ENCODE measurements at regions not wholly inside any gene's neighbourhood (a gene's known extent, or its start where the extent isn't known, plus 50 kb on each side); places are given as distances from the start of the nearest gene placed in this dataset.

DNA sequence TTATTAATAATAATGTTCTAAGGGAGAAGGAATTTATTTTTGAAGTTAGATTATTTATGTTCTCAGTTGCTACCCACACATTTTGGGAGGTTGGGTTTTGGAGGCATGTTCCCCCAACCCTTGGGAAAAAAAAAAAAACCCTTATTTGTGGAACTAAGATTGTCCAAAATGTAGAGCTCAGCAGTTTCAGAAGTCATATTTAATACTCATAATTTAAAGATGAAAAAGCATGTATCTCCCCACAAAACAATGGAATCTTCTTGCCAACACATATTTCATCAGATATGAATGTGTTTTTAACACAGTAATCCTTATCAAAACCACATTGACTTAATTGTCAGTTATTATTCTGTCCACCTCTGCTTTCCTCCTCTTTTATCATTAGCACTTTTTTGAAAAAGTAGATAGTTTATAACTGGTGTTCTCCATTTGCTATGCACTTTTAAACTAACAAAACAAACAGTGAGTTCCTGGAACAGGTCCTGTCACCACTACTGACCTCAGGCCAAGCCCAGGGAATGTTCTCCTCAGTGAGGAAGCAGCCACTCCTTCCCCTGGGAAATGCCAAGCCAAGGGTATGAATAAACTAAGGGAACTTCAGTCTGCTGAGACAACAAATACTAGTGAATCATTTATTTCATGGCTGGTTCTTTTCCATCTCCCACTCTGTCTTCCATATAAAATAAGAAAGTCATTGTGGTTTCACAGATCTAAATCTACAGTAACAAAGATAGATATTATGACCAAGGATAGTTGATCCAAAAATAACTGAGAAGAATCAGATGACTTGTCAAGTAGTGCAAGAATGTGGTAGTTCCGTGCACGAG, 414.4 kb upstream of the ALCAM start:
- peak; percentile 45 for DNase-seq (ENCODE audit: low spot score)
- POLR2A ChIA-PET (ENCODE audit: low non-redundant PET), result no interaction called here
- CTCF ChIA-PET, result no interaction called here

DNA sequence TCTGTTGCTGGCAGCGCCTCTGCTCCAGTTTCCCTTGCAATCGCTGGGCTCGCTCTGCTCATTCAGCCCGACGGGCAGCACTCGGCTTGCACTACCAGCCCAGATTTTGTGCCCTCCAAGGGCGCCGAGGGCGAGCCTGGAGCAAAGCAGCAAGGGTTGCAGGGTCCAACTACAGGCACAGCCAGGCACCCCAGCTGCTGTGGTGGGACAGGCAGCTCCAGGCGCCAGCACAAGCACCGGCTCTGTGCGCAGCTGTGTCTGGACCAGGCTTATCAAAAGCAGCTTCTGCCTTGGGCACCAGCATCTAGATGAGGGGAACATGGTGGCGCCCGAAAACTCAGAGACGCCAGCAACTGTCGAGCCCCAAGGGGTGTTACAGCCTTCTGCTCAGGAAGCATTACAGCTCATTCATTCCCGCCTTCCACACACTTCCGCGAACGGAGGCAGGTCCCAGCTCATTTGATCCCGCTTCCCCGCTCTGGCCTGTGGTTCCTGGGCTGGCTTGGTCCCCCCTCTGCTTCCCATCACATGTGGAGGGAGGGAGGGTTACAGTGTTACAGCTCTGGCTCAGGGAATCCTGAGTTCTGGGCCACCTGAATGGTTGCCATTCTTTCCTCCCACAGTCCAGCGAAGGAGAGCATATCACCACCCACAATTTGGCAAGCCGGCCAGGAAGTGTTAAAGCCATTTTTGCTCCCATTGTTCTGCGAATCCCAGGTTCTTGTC, 409.9 kb upstream of the ALCAM start:
- CTCF ChIA-PET, result no interaction called here
- TF ChIP-seq, protein P1, sequence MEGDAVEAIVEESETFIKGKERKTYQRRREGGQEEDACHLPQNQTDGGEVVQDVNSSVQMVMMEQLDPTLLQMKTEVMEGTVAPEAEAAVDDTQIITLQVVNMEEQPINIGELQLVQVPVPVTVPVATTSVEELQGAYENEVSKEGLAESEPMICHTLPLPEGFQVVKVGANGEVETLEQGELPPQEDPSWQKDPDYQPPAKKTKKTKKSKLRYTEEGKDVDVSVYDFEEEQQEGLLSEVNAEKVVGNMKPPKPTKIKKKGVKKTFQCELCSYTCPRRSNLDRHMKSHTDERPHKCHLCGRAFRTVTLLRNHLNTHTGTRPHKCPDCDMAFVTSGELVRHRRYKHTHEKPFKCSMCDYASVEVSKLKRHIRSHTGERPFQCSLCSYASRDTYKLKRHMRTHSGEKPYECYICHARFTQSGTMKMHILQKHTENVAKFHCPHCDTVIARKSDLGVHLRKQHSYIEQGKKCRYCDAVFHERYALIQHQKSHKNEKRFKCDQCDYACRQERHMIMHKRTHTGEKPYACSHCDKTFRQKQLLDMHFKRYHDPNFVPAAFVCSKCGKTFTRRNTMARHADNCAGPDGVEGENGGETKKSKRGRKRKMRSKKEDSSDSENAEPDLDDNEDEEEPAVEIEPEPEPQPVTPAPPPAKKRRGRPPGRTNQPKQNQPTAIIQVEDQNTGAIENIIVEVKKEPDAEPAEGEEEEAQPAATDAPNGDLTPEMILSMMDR (conservative IDR thresholded peaks at IDR 0.05; ENCODE audit: low read depth), result no peak
- DNase-seq (ENCODE audit: low spot score), result no peak
- no peak overlapping the region for H3K27ac ChIP-seq
- POLR2A ChIA-PET (ENCODE audit: low non-redundant PET), result no interaction called here

More for the DNA sequence above, 414.4 kb upstream of the ALCAM start:
- TF ChIP-seq, protein P1 (conservative IDR thresholded peaks at IDR 0.05; ENCODE audit: low read depth), result no peak
- no peak overlapping the region for H3K27ac ChIP-seq

DNA sequence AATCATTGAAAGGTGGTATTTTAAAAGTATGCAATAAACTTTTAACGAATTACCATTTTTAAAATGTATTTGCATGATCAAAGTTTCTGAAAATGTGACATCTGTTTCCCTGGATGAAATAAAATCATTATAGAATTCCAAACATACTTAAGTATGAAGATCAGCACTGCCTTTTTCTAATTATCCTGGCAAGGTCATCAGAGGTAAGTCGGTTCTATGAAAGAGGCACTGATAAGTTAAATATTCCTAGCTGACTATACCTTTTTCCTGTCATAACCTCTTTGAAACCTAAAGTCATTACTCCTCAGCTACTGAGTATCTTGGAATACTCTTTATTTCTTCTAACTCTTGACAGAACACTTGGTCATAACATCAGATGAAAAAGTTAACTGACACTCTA, 406.1 kb upstream of the ALCAM start:
- H3K27ac ChIP-seq, result no peak overlapping the region
- DNase-seq (ENCODE audit: low spot score), result no peak
- ChIA-PET CTCF (no interaction called here), POLR2A (ENCODE audit: low non-redundant PET) (no interaction called here)
- TF ChIP-seq, protein P1 (conservative IDR thresholded peaks at IDR 0.05; ENCODE audit: low read depth), result no peak

DNA sequence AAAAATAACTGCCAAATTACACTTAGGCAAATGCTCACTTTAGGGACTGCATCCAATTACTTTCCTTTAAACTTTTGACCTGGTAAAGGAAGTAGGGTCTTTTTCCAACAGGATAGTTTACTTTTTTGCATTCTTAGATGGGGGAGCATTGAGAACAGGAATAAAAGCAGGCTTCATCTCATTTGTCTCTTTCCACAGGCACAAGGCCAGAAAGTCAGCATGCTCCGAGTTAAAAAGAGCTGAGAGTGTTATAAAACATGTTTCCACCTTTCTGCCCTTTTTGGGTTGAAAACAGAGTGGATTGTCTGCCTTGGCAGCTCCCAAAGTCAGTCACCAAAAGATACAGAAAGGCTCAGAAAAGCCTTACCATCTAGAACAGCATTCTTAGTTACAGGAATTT, 404.9 kb upstream of the ALCAM start:
- no peak for DNase-seq (ENCODE audit: low spot score)
- TF ChIP-seq, protein P1 (conservative IDR thresholded peaks at IDR 0.05; ENCODE audit: low read depth), result no peak
- POLR2A ChIA-PET (ENCODE audit: low non-redundant PET), result no interaction called here
- CTCF ChIA-PET, result no interaction called here
- H3K27ac ChIP-seq, result no peak overlapping the region

DNA sequence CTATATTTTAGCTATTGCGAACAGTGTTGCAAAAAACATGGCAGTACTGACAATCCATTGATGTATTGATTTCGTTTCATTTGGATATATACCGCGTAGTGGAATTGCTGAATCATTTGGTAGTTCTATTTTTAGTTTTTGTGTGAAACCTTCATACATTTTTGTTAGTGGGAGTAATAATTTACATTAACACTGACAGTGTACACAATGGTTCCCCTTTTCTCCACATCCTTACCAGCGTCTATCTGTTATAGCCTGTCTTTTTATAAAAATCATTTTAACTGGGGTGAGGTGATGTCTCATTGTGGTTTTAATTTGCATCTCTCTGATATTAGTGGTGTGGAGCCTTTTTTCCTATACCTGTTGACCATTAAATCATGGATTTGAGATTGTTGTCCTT, 392.4 kb upstream of the ALCAM start:
- ChIA-PET POLR2A (ENCODE audit: low non-redundant PET) (no interaction called here), CTCF (no interaction called here)
- no peak overlapping the region for H3K27ac ChIP-seq
- DNase-seq (ENCODE audit: low spot score), result no peak
- TF ChIP-seq, protein P1 (conservative IDR thresholded peaks at IDR 0.05; ENCODE audit: low read depth), result no peak

DNA sequence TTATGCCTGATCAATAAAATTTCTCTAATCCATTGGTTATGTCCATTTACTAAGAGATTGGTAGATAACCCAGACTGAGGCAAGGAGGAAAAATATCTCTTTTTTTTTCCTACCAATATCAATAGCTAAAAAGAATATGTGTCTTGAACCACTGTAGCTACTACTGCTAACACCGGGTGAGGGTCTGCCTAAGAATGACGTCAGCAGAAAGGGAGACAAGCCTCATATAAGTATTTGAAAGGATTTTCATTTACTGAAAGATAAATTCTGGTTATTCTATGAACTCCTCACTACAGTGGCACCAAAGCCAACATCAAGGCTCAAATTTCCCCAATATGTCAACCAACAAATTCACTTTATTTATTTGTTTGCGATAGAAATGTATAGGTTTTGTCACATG, 389.0 kb upstream of the ALCAM start:
- no peak overlapping the region for H3K27ac ChIP-seq
- TF ChIP-seq, protein P1 (conservative IDR thresholded peaks at IDR 0.05; ENCODE audit: low read depth), result no peak
- CTCF ChIA-PET, result no interaction called here
- no peak for DNase-seq (ENCODE audit: low spot score)
- POLR2A ChIA-PET (ENCODE audit: low non-redundant PET), result no interaction called here
